ENCODE measurements at regions not wholly inside any gene's neighbourhood (a gene's known extent, or its start where the extent isn't known, plus 50 kb on each side); places are given as distances from the start of the nearest gene placed in this dataset.

DNA sequence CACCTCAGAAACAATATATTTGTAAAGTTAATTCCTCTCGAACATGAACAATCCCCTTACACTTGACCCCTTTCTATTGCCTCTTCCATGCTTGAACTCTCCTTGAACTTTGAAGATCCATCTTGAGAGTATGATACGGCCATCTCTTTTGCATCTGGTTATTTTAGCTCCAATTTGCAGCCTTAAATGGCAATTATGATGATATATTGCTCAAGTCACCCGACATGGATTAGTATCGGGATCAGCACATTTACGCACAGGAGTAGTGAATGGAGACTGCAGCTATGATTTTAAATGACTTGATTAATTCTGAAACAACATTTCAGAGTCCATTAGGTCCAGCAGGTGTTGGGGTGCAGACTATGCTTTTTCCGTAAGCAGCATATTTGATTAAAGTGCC is 143.8 kb upstream of the PAQR3 start:
- no peak for DNase-seq (ENCODE audit: low spot score)

DNA sequence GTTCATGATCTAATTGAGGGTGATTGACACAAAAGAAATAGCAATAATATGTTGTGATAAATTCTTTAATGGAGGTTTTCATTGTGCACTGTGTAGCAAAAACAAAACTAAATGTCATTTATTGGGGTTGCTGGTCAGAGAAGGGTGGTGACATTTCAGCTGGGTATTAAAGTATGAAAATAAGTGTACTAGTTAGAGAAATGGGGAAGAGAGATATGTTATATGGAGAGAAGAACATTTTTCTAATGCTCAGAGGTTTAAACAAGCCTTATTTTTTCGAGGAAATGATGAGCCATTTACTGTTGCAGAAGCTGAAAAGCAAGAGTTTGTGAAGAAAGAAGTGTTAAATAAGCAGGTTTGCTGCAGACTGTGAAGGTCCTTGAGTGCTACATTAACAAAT is 142.7 kb upstream of the PAQR3 start:
- DNase-seq (ENCODE audit: low spot score) = no peak

DNA sequence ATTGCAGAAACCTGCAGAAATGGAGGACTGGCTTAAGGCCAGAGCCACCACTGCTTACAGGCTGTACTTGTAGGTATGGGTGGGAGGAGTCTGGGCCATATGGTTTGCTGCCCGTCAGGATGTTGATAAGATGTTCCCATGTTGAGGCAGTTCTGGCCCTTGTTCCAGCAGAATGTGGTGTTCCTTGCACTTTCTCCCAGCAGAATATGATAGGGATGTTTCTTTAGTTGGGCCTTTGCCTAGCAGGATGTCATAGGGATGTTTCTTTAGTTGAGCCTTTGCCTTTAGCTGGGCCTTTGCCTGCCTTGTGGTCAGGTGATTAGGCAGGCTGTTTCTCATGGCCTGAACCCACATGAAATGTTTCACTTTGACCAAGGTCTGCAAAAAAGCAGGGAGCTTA is 139.1 kb upstream of the PAQR3 start:
- DNase-seq (ENCODE audit: low spot score) = no peak

DNA sequence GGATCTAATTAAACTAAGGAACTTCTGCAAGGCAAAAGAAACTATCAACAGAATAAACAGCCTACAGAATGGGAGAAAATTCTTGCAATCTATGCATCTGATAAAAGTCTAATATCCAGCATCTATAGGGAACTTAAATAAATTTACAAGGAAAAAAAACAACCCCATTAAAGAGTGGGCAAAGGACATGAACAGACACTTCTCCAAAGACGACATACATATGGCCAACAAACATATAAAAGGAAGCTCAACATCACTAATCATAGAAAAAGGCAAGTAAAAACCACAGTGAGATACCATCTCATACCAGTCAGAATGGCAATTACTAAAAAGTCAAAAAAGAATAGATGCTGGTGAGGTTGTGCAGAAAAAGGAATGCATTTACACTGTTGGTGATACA is 134.8 kb upstream of the PAQR3 start:
- no peak for DNase-seq (ENCODE audit: low spot score)

DNA sequence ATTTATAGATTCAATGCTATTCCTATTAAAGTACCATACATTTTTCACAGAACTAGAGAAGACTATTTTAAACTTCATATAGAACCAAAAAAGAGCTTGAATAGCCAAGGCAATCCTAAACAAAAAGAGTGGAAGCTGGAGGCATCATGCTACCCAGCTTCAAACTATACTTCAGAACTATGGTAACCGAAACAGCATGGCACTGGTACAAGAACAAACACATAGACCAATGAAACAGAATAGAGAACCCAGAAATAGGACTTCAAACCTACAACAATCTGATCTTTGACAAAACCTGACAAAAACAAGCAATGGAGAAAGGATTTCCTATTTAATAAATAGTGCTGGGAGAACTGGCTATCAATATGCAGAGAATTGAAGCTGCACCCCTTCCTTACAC is 134.2 kb upstream of the PAQR3 start:
- DNase-seq (ENCODE audit: low spot score) = no peak

DNA sequence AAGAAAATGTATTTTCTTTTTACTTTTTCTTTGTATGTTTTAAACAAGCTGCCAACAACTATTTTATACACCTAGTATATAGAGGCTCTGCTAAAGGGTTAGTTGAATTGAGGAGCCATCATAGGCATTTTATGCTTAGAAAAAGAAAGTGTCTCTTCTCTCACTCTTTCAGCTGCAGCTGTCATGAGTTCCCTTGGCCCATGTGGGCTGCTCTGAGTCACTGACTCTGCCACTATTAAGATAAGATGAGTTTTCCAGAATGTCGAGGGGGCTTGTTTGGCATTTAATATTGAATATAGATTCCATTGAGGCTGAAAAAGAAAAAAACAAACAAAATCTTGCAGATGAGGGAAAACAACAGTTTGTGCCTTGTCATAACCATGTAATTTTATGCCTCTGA is 126.0 kb upstream of the PAQR3 start:
- no peak for DNase-seq (ENCODE audit: low spot score)

DNA sequence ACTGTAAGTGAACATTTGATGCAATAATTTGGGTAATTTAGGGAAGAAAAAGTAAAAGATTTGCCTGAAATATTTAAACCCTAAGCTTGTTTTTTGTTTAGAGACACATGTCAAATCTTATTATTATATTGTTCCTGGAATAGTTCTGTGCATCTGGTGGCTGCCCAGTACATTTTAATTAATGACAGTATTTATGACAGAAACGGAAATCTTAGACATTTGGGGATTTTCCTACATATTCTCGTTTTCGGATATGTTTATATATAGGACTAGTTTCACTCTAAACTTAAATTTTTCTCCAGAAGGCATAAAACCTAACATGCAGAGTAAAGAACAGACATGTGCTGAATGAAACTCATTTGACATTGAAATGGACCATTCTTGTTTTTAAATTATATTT is 125.6 kb upstream of the PAQR3 start:
- no peak for DNase-seq (ENCODE audit: low spot score)

DNA sequence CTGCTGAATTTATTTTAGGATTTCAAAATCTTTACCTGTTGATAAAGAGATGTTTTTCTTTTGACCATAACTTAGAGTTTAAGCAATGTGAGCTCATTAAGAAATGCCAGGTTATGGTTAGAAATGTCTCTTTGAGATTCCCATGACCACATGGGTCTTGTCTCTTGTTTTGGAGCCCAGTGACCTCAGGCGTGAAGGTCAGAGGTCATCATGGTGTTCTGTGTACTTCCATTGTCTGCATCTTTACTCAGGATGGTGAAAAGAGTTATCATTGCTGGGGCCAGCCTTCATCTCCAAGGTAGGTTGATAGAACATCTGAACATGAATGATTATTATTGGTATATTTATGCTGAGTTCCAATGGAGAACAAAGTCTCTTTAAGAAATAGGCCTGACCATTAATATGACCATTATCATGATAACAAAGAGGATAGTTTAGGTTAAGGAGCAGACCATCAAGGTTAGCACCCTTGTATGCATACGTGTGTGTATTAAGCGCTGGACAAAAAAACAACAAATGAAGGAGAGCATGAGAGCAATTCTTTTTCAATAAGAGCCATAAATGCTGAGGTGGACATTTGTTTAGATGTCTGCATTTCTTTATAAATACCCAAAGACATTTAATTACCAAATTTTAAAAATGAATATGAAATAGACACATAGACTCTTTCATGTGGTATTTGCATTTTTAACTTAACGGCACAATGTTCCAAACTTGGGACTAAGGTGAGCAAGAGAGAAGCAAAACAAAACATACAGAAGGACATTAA is 120.6 kb upstream of the PAQR3 start:
- DNase-seq (ENCODE audit: low spot score) = no peak

DNA sequence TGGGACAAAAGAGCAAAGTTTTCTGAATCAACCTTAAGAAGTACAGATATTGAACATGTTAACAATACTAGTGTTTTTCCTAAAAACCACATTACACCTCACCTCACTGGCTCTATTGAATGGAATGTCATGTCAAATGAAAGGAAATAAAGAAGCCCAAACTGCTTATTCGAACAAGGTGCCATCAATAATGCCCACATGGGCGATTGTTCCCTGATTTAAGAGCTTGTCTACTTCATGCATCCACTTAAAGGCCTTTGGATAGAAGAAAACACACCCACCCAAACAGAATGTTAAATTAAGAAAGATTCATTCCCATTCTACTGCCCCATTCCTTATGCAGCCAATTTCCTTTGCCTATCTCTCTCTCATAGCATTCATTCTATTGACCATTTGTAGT is 118.5 kb upstream of the PAQR3 start:
- no peak for DNase-seq (ENCODE audit: low spot score)

DNA sequence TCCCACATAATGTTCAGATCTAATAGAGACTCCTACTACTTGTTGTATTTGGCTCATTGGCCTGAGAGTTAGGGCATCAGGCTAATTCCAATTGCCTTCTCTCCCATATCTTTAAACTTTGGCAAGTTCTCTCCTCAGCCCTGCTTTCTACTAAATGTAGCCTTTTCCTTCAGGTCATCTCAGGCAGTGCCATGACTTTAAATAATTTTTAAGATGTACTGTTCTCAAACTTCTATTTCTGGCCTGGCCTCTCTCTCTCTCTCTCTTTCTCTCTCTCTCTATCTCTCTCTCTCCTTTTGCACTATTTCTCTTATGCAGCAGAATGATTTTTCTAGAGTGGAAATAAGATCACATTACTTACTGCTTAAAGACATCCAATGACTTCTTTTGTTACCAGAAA is 114.5 kb upstream of the PAQR3 start:
- no peak for DNase-seq (ENCODE audit: low spot score)

DNA sequence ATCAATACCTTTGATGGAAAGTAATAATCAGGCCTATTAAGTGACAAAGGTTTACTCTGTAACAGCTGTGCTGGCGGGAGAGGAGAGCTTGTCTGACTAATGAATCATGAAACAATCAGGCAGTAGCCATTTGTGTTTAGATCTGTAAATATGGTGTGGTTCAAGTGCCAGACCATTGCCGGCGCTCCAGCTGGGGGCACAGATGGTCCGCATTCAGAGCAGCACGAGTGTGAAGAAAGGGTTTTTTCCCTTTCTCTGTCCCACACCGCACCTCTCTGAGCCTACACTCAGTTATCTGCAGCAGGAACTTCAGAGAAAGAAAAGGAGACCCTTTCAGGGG is 111.3 kb upstream of the PAQR3 start:
- no peak for DNase-seq (ENCODE audit: low spot score)

DNA sequence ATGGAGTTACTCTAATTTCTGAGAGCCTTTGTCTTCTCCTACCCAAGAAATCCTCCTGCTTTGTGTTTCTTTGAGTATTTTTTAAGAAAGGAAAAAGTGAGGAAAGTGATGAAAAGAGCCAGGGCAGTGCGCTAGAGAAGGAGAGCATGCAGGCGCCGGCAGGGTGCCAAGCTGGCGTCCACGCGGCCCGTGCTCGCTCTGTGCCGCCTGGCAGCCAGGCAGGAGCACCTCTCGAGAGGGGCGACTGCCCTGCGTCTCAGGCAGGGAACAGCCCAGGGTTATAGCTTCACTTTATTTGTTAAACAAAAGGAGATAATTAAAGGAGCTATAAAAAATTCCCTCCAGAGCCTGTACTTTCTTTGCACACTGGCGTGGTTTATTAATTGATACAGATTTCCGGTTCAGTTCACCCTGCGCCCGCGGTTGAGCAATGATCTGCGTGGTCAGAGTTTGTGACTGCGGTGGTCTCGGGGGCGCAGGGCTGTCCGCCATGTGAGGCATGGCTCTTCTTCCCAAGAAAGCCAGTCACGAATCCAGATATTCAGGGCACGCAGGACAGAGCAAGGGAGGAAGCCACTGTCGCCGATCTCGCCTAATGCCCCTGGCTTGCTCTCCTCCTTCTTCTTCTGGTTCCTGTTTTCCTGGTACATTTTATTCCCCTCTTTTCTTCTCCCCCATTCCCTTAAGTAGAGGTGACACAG is 110.8 kb upstream of the PAQR3 start:
- no peak for DNase-seq (ENCODE audit: low spot score)

DNA sequence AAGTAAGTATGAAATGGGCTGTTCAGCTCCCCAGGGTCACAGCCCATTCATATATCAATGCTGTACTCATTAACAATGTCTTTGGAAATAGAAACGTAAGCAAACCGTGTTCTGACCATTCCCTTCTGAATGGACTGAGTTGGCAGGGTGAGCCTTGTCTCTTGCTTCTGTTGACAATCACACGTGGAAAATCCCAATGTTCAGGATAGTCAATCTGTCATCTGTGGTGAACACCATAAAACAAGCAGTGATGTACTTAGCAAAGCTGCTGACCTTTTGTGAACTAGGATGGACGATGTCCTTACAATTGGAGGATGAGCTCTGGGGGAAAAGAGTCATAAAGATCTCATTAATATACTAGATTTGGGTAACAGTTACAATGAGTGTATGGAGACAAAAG is 109.6 kb upstream of the PAQR3 start:
- no peak for DNase-seq (ENCODE audit: low spot score)

DNA sequence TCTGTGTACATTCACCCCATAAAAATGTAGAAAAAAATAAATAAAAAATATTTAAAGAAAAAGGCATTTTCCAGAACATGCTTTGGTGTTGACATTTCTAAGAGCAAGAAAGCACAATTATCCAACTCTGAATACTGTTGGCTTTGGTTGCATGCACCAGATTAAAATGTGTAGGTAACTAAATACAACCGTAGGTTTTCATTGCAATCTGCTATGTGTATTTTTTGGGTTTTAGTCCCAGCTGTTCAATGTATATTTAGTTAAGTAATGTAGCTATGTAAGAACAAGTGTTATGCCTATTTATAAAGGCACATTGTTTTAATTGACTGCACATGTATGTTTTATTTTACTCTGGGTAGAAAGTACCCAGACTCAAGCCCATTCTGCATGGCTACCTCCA is 108.1 kb upstream of the PAQR3 start:
- no peak for DNase-seq (ENCODE audit: low spot score)

DNA sequence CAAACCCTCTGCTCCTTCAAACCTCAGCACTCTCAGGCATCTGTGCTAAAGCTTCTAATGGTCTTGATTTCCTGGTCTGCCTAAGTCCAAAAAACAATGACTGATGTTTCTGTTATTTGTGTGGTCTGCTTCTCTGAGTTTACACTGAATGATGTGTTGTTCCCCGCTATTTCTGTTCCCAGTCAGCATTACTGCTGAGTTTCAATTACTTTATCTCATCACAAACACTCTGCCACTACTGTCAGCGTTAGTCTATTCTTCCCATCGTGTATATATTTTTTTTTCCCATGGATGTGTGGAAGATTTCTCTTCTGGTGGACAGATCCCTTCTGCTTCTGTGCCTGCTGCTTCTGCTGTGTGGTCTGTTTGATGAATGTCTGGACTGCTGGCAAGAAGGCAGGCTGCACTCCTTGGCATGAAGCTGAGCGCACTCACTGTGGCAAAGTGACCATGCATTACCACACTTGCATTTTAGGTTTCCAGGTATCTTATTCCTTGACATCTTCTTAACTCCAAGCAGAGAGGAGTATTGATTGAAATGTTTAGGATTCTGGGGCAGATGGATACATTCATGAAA is 106.9 kb upstream of the PAQR3 start:
- DNase-seq (ENCODE audit: low spot score) = no peak

DNA sequence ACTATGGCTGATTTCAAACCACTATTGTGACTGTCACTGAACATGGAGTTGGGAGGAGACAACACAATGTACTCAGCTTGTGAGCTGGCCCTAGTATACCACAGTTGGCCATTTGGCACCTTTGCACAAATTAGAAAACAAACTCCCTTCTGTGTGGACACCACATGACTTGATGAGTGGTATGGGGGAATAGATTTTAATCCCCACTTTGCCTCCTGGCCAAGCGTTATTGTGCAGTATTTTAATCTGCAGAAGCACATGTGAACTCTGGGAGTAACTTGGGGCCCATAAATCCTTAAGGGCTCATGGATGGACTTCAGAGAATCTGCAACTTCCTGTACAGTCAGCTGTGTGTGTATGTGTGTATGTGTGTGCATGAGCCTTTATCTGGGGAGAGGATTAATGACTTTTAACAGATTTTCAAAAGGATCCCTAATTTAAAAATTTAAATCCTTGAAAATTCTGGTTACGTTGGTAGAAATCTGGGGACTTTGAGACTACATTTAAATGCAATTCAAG is 105.0 kb upstream of the PAQR3 start:
- no peak for DNase-seq (ENCODE audit: low spot score)

DNA sequence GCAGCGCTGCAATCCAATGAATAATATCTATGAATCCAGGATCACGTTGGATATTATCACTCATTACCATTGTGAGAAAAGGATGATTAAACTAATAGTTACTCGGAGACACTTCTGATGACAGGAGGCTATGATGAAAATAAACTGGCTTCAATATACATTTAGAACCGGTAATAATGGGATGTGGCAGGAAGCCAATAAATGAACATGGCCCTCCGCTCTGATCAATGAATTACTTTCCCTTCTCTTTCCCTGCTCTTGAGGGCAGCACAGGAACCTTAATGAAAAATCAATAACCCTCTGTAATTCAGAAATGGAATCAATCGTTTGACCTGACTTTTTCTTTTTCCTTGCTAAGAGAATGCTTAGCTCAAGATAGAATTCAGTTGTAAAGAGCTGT is 103.9 kb upstream of the PAQR3 start:
- no peak for DNase-seq (ENCODE audit: low spot score)

DNA sequence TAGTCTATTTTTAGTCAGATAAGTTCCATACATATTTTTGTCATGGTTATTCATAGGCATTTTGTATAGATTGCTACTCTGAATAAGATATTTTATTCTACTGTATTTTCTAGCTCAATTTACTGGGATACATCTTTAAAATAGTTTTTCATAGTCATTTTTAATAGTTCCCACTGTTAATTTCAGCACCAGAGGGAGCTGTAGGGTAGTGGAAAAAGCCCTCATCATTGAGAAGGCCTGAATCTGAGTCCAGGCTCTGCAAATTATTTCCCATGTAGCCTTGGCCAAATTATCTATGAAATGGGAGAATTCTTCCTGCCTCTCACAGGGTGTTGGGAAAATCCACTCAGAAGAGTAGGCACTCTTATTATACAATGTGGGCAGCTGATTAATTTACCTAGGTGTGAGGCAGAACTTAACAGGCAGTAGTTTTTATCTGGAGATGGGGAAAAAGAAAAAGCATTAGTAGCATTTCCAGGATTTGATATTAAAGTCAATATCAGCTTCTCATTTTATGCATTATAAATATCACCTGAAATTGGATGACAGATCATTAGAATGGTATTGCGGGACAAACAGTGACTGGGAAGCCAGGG is 102.9 kb upstream of the PAQR3 start:
- DNase-seq (ENCODE audit: low spot score) = no peak

DNA sequence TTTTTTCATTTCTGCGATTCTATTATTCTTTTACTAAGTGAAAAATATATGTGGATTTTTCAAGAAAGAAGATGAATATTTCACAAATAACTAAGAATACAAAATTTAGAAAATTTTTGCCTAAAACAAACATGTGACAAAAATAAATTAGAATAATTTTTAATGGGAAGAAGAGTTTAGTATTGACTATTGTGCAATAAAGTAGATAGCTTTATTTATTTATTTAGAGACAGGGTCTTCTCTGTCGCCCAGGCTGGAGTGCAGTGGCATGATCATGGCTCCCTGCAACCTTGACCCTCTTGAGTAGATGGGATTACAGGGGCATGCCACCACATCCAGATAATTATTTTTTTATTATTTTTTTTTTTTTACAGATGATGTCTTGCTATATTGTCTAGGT is 95.3 kb upstream of the PAQR3 start:
- no peak for DNase-seq (ENCODE audit: low spot score)

DNA sequence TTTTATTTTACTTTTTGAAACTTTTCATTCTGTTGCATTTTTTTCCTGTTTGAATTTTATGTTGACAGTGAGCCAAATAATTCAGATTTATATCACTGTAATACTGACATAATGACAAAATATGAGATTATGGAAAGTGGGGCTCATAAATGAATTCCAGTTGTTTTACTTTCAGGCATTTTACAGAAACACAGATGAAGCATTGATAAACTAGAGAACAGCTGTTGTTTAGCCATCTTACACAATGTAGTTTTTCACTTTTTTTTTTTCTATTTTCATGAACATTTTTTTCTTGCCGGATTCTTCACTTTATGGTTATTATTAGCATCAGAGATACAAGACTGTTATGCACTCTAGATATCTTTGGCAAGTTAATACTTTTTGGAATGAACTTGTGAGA is 91.7 kb upstream of the PAQR3 start:
- DNase-seq (ENCODE audit: low spot score) = no peak

DNA sequence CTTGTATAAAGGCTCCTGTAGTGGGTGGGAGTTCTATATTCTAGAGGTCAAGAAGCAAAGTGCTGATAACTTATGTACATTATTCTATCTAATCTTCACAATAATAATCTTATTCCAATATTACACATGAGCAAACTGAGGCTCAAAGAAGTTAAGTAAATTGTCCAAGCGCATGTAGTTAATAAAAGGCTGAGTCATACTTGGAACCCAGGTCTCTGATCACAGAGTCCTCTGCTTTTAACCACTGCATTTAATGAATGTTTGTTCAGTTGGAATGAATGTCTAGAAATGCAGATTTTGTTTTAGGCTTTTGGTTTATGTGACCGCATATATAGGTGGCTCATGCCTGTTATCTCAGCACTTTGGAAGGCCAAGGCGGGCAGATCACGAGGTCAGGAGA is 88.4 kb upstream of the PAQR3 start:
- DNase-seq (ENCODE audit: low spot score) = no peak

DNA sequence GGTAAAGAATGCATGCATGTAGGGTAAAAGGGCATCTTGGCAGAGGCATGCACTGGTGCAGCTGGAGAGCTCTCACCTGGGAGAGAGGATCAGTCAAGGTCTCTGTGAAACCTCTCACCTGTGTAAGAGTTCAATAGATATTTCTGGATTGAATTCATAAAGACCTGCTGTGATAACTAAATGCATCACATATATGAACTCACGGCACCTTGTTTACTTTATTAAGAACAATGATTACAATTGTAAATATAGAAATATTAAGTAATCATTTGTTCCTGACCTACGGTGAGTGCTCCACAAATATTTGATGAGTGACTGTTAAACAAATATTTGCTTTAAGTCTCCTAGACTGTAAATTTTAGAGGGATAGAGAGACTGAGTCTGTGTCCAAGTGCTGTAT is 85.9 kb upstream of the PAQR3 start:
- DNase-seq (ENCODE audit: low spot score) = no peak

All from left forelimb (tissue), 1 donor.